ENCODE measurements at regions not wholly inside any gene's neighbourhood (a gene's known extent, or its start where the extent isn't known, plus 50 kb on each side); places are given as distances from the start of the nearest gene placed in this dataset.

- no peak for TF ChIP-seq CTCF (conservative IDR thresholded peaks at IDR 0.05; ENCODE audit: low read length)
- no peak for TF ChIP-seq EZH2phosphoT487 (IDR thresholded peaks at IDR 0.05; ENCODE audit: borderline replicate concordance)
These were observed 242.2 kb upstream of the DCAF8L1 start for GRCh38 chrX:28223469-28223868.
